ENCODE measurements at regions not wholly inside any gene's neighbourhood (a gene's known extent, or its start where the extent isn't known, plus 50 kb on each side); places are given as distances from the start of the nearest gene placed in this dataset.
"Not testable (repeated sequence)": the region's sequence is repeated elsewhere in the genome, so short reads cannot be mapped to it uniquely, and the experiment has no call there.

- peaks cover 0 to 5% (median 3%) of the 10 kb centered on the region in 5 donors for H3K9me3 ChIP-seq (ENCODE audit: control insufficient read depth in 5 of 5, low read length in 5 of 5)
- H3K27me3 ChIP-seq (ENCODE audit: control insufficient read depth in 5 of 5, insufficient read depth in 4 of 5, low read length in 5 of 5), result no peaks in the 10 kb centered on the region
- no peak overlapping the region for H3K27ac ChIP-seq (ENCODE audit: low read depth, low read length)
- H3K4me3 ChIP-seq (ENCODE audit: low read depth in 1 of 5, low read length in 5 of 5), result no peak overlapping the region
- no peaks in the 10 kb centered on the region for H3K36me3 ChIP-seq (ENCODE audit: control insufficient read depth in 5 of 5, insufficient read depth in 5 of 5, low read length in 5 of 5)
- no peak overlapping the region for H3K9ac ChIP-seq (ENCODE audit: low read length in 5 of 5)
- no peaks in the 10 kb centered on the region for H3K4me1 ChIP-seq (ENCODE audit: control insufficient read depth in 5 of 5, insufficient read depth in 5 of 5, low read length in 5 of 5)
These were observed 290.2 kb upstream of the ERCC4 start for GRCh38 chr16:13629704-13630103.

GRCh38 chr16:13630374-13630773 is 289.6 kb upstream of the ERCC4 start:
- Histone ChIP-seq H3K36me3 (ENCODE audit: control insufficient read depth in 5 of 5, insufficient read depth in 5 of 5, low read length in 5 of 5) (no peaks in the 10 kb centered on the region), H3K9ac (ENCODE audit: low read length in 5 of 5) (no peak overlapping the region), H3K4me1 (ENCODE audit: control insufficient read depth in 5 of 5, insufficient read depth in 5 of 5, low read length in 5 of 5) (no peaks in the 10 kb centered on the region), H3K9me3 (ENCODE audit: control insufficient read depth in 5 of 5, low read length in 5 of 5) (peaks cover 0 to 5% (median 3%) of the 10 kb centered on the region in 5 donors), H3K27ac (ENCODE audit: low read depth, low read length) (no peak overlapping the region), H3K4me3 (ENCODE audit: low read depth in 1 of 5, low read length in 5 of 5) (no peak overlapping the region), H3K27me3 (ENCODE audit: control insufficient read depth in 5 of 5, insufficient read depth in 4 of 5, low read length in 5 of 5) (no peaks in the 10 kb centered on the region)

- peaks cover 0 to 5% (median 3%) of the 10 kb centered on the region in 5 donors for H3K9me3 ChIP-seq (ENCODE audit: control insufficient read depth in 5 of 5, low read length in 5 of 5)
- H3K9ac ChIP-seq (ENCODE audit: low read length in 5 of 5), result no peak overlapping the region
- no peak overlapping the region for H3K27ac ChIP-seq (ENCODE audit: low read depth, low read length)
- no peaks in the 10 kb centered on the region for H3K36me3 ChIP-seq (ENCODE audit: control insufficient read depth in 5 of 5, insufficient read depth in 5 of 5, low read length in 5 of 5)
- no peaks in the 10 kb centered on the region for H3K4me1 ChIP-seq (ENCODE audit: control insufficient read depth in 5 of 5, insufficient read depth in 5 of 5, low read length in 5 of 5)
- H3K4me3 ChIP-seq (ENCODE audit: low read depth in 1 of 5, low read length in 5 of 5), result no peak overlapping the region
- no peaks in the 10 kb centered on the region for H3K27me3 ChIP-seq (ENCODE audit: control insufficient read depth in 5 of 5, insufficient read depth in 4 of 5, low read length in 5 of 5)
These were observed 288.7 kb upstream of the ERCC4 start for GRCh38 chr16:13631213-13631767.

GRCh38 chr16:13631916-13632315 is 288.0 kb upstream of the ERCC4 start:
- no peaks in the 10 kb centered on the region for H3K4me1 ChIP-seq (ENCODE audit: control insufficient read depth in 5 of 5, insufficient read depth in 5 of 5, low read length in 5 of 5)

GRCh38 chr16:13632504-13632903 is 287.4 kb upstream of the ERCC4 start:
- H3K27me3 ChIP-seq (ENCODE audit: control insufficient read depth in 5 of 5, insufficient read depth in 4 of 5, low read length in 5 of 5); H3K9ac ChIP-seq (ENCODE audit: low read length in 5 of 5); H3K4me1 ChIP-seq (ENCODE audit: control insufficient read depth in 5 of 5, insufficient read depth in 5 of 5, low read length in 5 of 5); H3K36me3 ChIP-seq (ENCODE audit: control insufficient read depth in 5 of 5, insufficient read depth in 5 of 5, low read length in 5 of 5); H3K27ac ChIP-seq (ENCODE audit: low read depth, low read length); H3K9me3 ChIP-seq (ENCODE audit: control insufficient read depth in 5 of 5, low read length in 5 of 5); H3K4me3 ChIP-seq (ENCODE audit: low read depth in 1 of 5, low read length in 5 of 5): not testable (repeated sequence)

More at GRCh38 chr16:13631916-13632315, 288.0 kb upstream of the ERCC4 start:
- Histone ChIP-seq H3K27me3 (ENCODE audit: control insufficient read depth in 5 of 5, insufficient read depth in 4 of 5, low read length in 5 of 5) (no peaks in the 10 kb centered on the region), H3K4me3 (ENCODE audit: low read depth in 1 of 5, low read length in 5 of 5) (no peak overlapping the region), H3K36me3 (ENCODE audit: control insufficient read depth in 5 of 5, insufficient read depth in 5 of 5, low read length in 5 of 5) (no peaks in the 10 kb centered on the region), H3K27ac (ENCODE audit: low read depth, low read length) (no peak overlapping the region), H3K9me3 (ENCODE audit: control insufficient read depth in 5 of 5, low read length in 5 of 5) (peaks cover 0 to 5% (median 3%) of the 10 kb centered on the region in 5 donors), H3K9ac (ENCODE audit: low read length in 5 of 5) (no peak overlapping the region)

- H3K27ac ChIP-seq (ENCODE audit: low read depth, low read length), result no peak overlapping the region
- H3K9ac ChIP-seq (ENCODE audit: low read length in 5 of 5), result no peak overlapping the region
- no peaks in the 10 kb centered on the region for H3K36me3 ChIP-seq (ENCODE audit: control insufficient read depth in 5 of 5, insufficient read depth in 5 of 5, low read length in 5 of 5)
- no peak overlapping the region for H3K4me3 ChIP-seq (ENCODE audit: low read depth in 1 of 5, low read length in 5 of 5)
- H3K27me3 ChIP-seq (ENCODE audit: control insufficient read depth in 5 of 5, insufficient read depth in 4 of 5, low read length in 5 of 5), result no peaks in the 10 kb centered on the region
- no peaks in the 10 kb centered on the region for H3K4me1 ChIP-seq (ENCODE audit: control insufficient read depth in 5 of 5, insufficient read depth in 5 of 5, low read length in 5 of 5)
- H3K9me3 ChIP-seq (ENCODE audit: control insufficient read depth in 5 of 5, low read length in 5 of 5), result peaks cover 0 to 5% (median 3%) of the 10 kb centered on the region in 5 donors
These were observed 286.5 kb upstream of the ERCC4 start for GRCh38 chr16:13633391-13633861.

- no peaks in the 10 kb centered on the region for H3K36me3 ChIP-seq (ENCODE audit: control insufficient read depth in 5 of 5, insufficient read depth in 5 of 5, low read length in 5 of 5)
- H3K27me3 ChIP-seq (ENCODE audit: control insufficient read depth in 5 of 5, insufficient read depth in 4 of 5, low read length in 5 of 5), result no peaks in the 10 kb centered on the region
- H3K4me1 ChIP-seq (ENCODE audit: control insufficient read depth in 5 of 5, insufficient read depth in 5 of 5, low read length in 5 of 5), result no peaks in the 10 kb centered on the region
- H3K4me3 ChIP-seq (ENCODE audit: low read depth in 1 of 5, low read length in 5 of 5), result no peak overlapping the region
- H3K9me3 ChIP-seq (ENCODE audit: control insufficient read depth in 5 of 5, low read length in 5 of 5), result peaks cover 0 to 5% (median 3%) of the 10 kb centered on the region in 5 donors
- no peak overlapping the region for H3K9ac ChIP-seq (ENCODE audit: low read length in 5 of 5)
- H3K27ac ChIP-seq (ENCODE audit: low read depth, low read length), result no peak overlapping the region
These were observed 285.7 kb upstream of the ERCC4 start for GRCh38 chr16:13634253-13634652.

GRCh38 chr16:13634959-13635358 is 285.0 kb upstream of the ERCC4 start:
- Histone ChIP-seq H3K9me3 (ENCODE audit: control insufficient read depth in 5 of 5, low read length in 5 of 5) (peaks cover 0 to 5% (median 3%) of the 10 kb centered on the region in 5 donors), H3K36me3 (ENCODE audit: control insufficient read depth in 5 of 5, insufficient read depth in 5 of 5, low read length in 5 of 5) (no peaks in the 10 kb centered on the region), H3K27me3 (ENCODE audit: control insufficient read depth in 5 of 5, insufficient read depth in 4 of 5, low read length in 5 of 5) (no peaks in the 10 kb centered on the region), H3K27ac (ENCODE audit: low read depth, low read length) (no peak overlapping the region), H3K4me1 (ENCODE audit: control insufficient read depth in 5 of 5, insufficient read depth in 5 of 5, low read length in 5 of 5) (no peaks in the 10 kb centered on the region), H3K4me3 (ENCODE audit: low read depth in 1 of 5, low read length in 5 of 5) (no peak overlapping the region), H3K9ac (ENCODE audit: low read length in 5 of 5) (no peak overlapping the region)

GRCh38 chr16:13638218-13638617 is 281.7 kb upstream of the ERCC4 start:
- no peak overlapping the region for H3K9ac ChIP-seq (ENCODE audit: low read length in 5 of 5)
- no peaks in the 10 kb centered on the region for H3K4me1 ChIP-seq (ENCODE audit: control insufficient read depth in 5 of 5, insufficient read depth in 5 of 5, low read length in 5 of 5)
- H3K4me3 ChIP-seq (ENCODE audit: low read depth in 1 of 5, low read length in 5 of 5), result no peak overlapping the region
- peaks cover 0 to under 1% (median 0%) of the 10 kb centered on the region in 5 donors for H3K9me3 ChIP-seq (ENCODE audit: control insufficient read depth in 5 of 5, low read length in 5 of 5)
- H3K27me3 ChIP-seq (ENCODE audit: control insufficient read depth in 5 of 5, insufficient read depth in 4 of 5, low read length in 5 of 5), result no peaks in the 10 kb centered on the region
- H3K27ac ChIP-seq (ENCODE audit: low read depth, low read length), result no peak overlapping the region
- no peaks in the 10 kb centered on the region for H3K36me3 ChIP-seq (ENCODE audit: control insufficient read depth in 5 of 5, insufficient read depth in 5 of 5, low read length in 5 of 5)

- Histone ChIP-seq H3K27ac (ENCODE audit: low read depth, low read length) (no peak overlapping the region), H3K36me3 (ENCODE audit: control insufficient read depth in 5 of 5, insufficient read depth in 5 of 5, low read length in 5 of 5) (no peaks in the 10 kb centered on the region)
These were observed 276.5 kb upstream of the ERCC4 start for GRCh38 chr16:13643412-13643811.

More at GRCh38 chr16:13643412-13643811, 276.5 kb upstream of the ERCC4 start:
- no peak overlapping the region for H3K4me3 ChIP-seq (ENCODE audit: low read depth in 1 of 5, low read length in 5 of 5)
- H3K4me1 ChIP-seq (ENCODE audit: control insufficient read depth in 5 of 5, insufficient read depth in 5 of 5, low read length in 5 of 5), result no peaks in the 10 kb centered on the region
- peaks cover 0 to 3% (median 0%) of the 10 kb centered on the region in 5 donors for H3K9me3 ChIP-seq (ENCODE audit: control insufficient read depth in 5 of 5, low read length in 5 of 5)
- H3K9ac ChIP-seq (ENCODE audit: low read length in 5 of 5), result no peak overlapping the region
- H3K27me3 ChIP-seq (ENCODE audit: control insufficient read depth in 5 of 5, insufficient read depth in 4 of 5, low read length in 5 of 5), result no peaks in the 10 kb centered on the region
